Right lobe of liver (tissue), 4 donors: ENCODE measurements at regions not wholly inside any gene's neighbourhood (a gene's known extent, or its start where the extent isn't known, plus 50 kb on each side); places are given as distances from the start of the nearest gene placed in this dataset.

Experiments
- CTCF ChIP-seq, 4 donors: fragments of 200-600 bp in 3 of 4; fragments of 450-650 bp in 1 of 4; IDR thresholded peaks; one replicate each; pipeline versions ENCODE4 v1.5.1 to v1.8.0; 2016 to 2022; ENCODE audit warnings: antibody characterized with exemption in 4 of 4, mild to moderate bottlenecking in 2 of 4
- POLR2A ChIP-seq: fragments of 450-650 bp; IDR thresholded peaks from one replicate; pipeline ENCODE4 v1.6.1; 2017; ENCODE audit warnings: antibody characterized with exemption, mild to moderate bottlenecking
- donor health status: DM: no; HTN: no; CAD: no.
- donor health status: DM: no; HTN: no; CAD: no.
- donor health status: DM: no; HTN: yes; CAD: no.

DNA sequence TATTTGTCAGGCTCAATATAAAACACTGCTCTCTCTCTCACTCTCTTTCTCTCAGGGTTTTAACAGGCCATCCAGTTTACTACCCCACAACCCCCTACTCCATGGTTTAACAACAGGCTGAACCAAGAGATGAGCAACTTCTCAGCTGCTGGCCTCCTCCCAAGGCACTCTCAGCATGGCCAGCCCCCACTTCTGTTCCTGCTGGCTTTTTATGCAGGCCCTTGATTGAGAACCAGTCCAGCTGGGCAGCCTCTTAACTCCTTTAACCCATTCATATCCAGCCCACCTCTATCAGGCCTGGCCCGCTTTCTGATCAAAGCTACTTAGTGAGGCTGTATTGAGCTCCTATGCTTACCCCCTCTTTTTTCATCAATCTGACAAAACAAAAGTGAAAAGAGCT lies 346.8 kb upstream of the POU3F2 start:
- no peak for TF ChIP-seq CTCF (IDR thresholded peaks at IDR 0.05)
- TF ChIP-seq POLR2A = no peak
